ENCODE measurements at regions not wholly inside any gene's neighbourhood (a gene's known extent, or its start where the extent isn't known, plus 50 kb on each side); places are given as distances from the start of the nearest gene placed in this dataset.

DNA sequence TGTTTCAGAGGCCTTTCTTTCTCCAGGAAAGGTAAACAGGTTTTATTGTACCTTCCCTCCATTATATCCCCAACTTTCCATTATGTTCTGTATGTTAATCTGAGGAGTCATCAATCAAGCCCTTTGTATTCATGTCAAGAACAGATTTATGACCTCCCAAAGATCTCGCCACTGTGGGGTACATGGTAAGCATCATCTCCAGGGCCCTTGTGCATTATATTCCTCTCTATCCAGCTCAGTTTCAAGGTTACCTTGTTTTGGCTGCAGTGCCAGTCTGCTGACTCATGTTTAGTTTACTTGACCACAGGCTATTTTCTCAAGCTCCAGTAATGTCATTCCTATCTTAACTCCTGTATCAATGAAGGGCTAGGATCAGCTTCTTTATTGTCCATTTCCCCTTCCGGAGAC lies 125.1 kb upstream of the FRMPD4 start:
- ChIA-PET CTCF (no interaction called here), POLR2A (no interaction called here)
- TF ChIP-seq, protein P1, sequence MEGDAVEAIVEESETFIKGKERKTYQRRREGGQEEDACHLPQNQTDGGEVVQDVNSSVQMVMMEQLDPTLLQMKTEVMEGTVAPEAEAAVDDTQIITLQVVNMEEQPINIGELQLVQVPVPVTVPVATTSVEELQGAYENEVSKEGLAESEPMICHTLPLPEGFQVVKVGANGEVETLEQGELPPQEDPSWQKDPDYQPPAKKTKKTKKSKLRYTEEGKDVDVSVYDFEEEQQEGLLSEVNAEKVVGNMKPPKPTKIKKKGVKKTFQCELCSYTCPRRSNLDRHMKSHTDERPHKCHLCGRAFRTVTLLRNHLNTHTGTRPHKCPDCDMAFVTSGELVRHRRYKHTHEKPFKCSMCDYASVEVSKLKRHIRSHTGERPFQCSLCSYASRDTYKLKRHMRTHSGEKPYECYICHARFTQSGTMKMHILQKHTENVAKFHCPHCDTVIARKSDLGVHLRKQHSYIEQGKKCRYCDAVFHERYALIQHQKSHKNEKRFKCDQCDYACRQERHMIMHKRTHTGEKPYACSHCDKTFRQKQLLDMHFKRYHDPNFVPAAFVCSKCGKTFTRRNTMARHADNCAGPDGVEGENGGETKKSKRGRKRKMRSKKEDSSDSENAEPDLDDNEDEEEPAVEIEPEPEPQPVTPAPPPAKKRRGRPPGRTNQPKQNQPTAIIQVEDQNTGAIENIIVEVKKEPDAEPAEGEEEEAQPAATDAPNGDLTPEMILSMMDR (IDR thresholded peaks at IDR 0.05; ENCODE audit: control extremely low read depth, extremely low read depth, low read depth, missing control alignments): no peak
- DNase-seq (ENCODE audit: extremely low spot score): no peak

DNA sequence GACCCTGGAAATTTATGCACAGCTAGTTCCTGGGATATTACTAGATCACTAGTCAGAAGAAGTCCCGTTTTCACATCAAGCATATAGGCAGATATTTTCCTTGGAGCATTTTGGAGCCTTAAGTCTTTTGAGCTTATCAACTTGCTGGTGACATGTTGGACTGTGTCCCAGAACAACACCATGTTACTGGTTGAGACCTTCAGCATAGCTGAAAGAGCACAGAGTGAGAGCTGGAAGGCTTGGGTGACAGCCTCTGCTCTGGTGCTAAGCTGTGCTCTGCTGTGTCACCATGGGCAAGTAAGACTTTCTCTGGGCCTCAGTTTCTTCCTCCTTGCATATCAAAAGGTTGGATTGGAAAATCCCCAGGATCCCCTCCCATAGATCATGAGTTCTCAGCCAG lies 116.6 kb upstream of the FRMPD4 start:
- POLR2A ChIA-PET: no interaction called here
- TF ChIP-seq, protein P1 (IDR thresholded peaks at IDR 0.05; ENCODE audit: control extremely low read depth, extremely low read depth, low read depth, missing control alignments): no peak
- DNase-seq (ENCODE audit: extremely low spot score): no peak
- CTCF ChIA-PET: no interaction called here

DNA sequence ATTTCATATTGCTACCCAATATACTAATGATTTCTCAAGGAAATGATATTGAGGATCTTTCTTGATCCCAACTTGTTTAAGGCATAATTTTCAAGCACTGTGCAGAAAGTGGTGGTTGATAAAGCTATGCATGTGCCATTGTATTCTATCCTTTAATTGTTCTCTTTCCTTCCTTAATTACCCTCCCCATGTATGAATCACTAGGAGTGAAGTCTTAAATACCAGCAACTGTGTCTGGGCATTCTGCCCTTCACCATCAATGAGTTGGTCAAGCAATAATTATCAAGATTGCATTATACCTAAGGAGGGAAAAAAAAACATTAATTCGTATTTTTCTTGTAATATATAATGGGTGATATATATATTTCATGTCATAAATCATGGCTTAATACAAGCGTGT lies 111.8 kb upstream of the FRMPD4 start:
- CTCF ChIA-PET: no interaction called here
- TF ChIP-seq, protein P1 (IDR thresholded peaks at IDR 0.05; ENCODE audit: control extremely low read depth, extremely low read depth, low read depth, missing control alignments): no peak
- DNase-seq (ENCODE audit: extremely low spot score): no peak
- POLR2A ChIA-PET: no interaction called here

DNA sequence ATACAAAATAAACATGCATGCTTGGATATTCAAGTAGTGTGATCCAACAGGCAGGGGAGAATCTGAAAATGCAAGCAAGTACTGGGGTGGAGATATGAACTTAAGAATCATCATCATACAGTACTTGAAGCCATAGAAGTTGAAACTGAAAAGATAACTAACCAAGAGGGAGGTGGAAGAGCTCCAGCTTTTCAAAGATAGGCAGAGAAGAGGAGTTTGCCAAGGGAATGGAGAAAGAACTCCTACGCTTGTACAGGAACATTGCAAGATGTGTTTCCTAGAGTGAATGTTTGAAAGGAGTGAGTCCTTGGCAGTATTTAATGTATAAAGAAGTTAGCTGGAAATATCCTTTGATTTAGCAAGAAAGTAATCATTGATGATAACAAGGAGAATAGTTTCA lies 106.2 kb upstream of the FRMPD4 start:
- CTCF ChIA-PET: no interaction called here
- DNase-seq (ENCODE audit: extremely low spot score): no peak

DNA sequence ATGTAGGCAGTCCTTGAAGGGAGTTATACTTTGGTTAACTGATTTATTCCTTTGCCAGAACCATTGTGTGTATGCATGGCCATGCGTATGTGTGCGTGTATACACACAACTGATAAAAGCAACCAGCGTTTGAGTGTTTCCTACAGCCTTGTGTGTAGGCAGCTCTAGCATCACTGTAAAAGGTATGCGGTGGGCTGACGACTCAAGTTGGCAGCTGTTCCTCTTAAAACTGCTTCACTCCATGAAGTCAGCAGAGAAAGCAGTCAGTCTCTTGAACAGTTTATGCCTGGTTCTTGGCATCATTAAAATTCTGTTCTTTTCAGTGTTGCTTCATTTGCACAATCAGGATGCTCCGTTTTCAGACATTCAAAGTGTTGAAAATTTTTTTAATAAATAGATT lies 103.5 kb upstream of the FRMPD4 start:
- ChIA-PET POLR2A (no interaction called here), CTCF (no interaction called here)
- TF ChIP-seq, protein P1 (IDR thresholded peaks at IDR 0.05; ENCODE audit: control extremely low read depth, extremely low read depth, low read depth, missing control alignments): no peak
- no peak for DNase-seq (ENCODE audit: extremely low spot score)

More for the DNA sequence above, 106.2 kb upstream of the FRMPD4 start:
- TF ChIP-seq, protein P1 (IDR thresholded peaks at IDR 0.05; ENCODE audit: control extremely low read depth, extremely low read depth, low read depth, missing control alignments): no peak
- POLR2A ChIA-PET: no interaction called here

DNA sequence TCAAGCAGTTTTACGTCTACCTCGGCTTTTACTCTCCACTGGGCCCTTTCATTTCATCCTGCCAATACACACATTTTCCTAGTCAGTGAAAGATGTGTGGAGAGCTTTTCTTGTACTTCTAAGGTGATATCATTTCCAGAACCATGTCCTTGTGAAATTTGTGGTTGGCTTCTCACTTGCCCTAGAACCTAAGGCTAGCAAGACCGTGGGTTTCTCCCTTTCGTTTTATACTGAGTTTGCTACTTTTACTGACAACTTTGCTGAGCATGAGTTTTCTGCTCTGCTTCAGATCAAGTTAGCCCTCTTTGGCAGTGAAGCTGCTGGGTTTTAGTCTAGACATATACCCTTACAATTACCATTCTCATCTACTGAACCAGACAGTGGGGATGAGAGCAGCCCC lies 95.7 kb upstream of the FRMPD4 start:
- ChIA-PET CTCF (no interaction called here), POLR2A (no interaction called here)
- TF ChIP-seq, protein P1 (IDR thresholded peaks at IDR 0.05; ENCODE audit: control extremely low read depth, extremely low read depth, low read depth, missing control alignments): no peak
- DNase-seq (ENCODE audit: extremely low spot score): no peak

DNA sequence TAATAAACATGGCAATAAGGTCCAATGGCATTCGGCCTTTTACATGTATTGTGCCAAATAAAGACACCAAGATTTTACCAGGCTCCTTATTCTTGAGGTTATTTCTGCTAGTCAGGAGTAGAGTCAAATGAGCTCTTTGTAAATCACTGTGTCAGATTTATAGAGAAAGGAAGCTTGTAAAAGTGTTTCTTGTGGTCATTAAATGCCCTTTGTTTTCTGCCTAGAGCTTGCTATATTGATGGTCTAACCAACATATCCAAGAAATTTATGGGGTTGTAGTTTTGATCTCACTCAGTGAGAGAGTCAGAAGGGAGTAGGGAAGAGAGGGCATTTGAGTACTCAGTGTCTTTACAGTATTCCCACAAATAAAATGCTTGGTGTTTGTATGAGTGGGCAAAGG lies 86.2 kb upstream of the FRMPD4 start:
- ChIA-PET CTCF (no interaction called here), POLR2A (no interaction called here)
- TF ChIP-seq, protein P1 (IDR thresholded peaks at IDR 0.05; ENCODE audit: control extremely low read depth, extremely low read depth, low read depth, missing control alignments): no peak
- DNase-seq (ENCODE audit: extremely low spot score): no peak

All from GM10248 (cell line).